ENCODE measurements at regions not wholly inside any gene's neighbourhood (a gene's known extent, or its start where the extent isn't known, plus 50 kb on each side); places are given as distances from the start of the nearest gene placed in this dataset.

DNA sequence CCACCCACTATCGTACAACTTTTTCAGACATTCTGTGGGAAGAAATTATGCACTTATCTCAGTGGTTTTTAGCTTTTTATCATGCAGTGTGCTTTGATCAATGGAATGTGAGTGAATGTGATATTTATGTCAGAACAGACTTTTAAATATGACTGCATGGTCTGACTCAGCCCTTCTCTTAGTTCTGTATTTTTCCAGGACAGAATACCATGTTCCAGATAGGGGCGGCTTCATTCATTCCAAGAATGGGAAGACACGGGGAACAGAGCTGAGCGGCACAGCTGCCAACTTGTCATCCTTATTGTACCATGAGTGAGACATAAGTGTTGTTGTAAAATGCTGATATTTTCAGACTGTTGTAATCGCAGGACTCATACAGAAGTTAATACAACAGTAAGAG lies 214.6 kb upstream of the NCAM2 start:
- no peak overlapping the region for H3K4ac ChIP-seq (ENCODE audit: low read depth in 1 of 2, low read length in 2 of 2)
- H3K9me3 ChIP-seq (ENCODE audit: control insufficient read depth, low read length), result peaks cover 7% of the 10 kb centered on the region
- H4K91ac ChIP-seq (ENCODE audit: low read length), result no peak overlapping the region
- H2BK5ac ChIP-seq (ENCODE audit: low read depth, low read length, poor library complexity, severe bottlenecking), result no peak overlapping the region
- no peak overlapping the region for H2AK5ac ChIP-seq (ENCODE audit: low read length, severe bottlenecking)
- H3K4me3 ChIP-seq (ENCODE audit: insufficient read depth in 1 of 2, low read depth in 1 of 2, low read length in 2 of 2), result no peak overlapping the region
- H2BK120ac ChIP-seq (ENCODE audit: low read depth, low read length), result no peak overlapping the region
- H2BK15ac ChIP-seq (ENCODE audit: low read depth, poor library complexity, severe bottlenecking), result no peak overlapping the region
- H3K27me3 ChIP-seq (ENCODE audit: control insufficient read depth in 1 of 2, insufficient read depth in 1 of 2, low read length in 2 of 2), result no peaks in the 10 kb centered on the region
- no peak overlapping the region for H3K9ac ChIP-seq (ENCODE audit: low read length)
- H3K4me2 ChIP-seq (ENCODE audit: low read length, poor library complexity, severe bottlenecking), result no peak overlapping the region
- no peak overlapping the region for H2BK12ac ChIP-seq (ENCODE audit: low read length in 2 of 2)
- no peaks in the 10 kb centered on the region for H3K79me1 ChIP-seq (replicated peaks; ENCODE audit: low read length, poor library complexity, severe bottlenecking)
- H3K23ac ChIP-seq (ENCODE audit: low read length in 2 of 2), result no peak overlapping the region
- H3K27ac ChIP-seq (ENCODE audit: low read length, poor library complexity, severe bottlenecking), result no peak overlapping the region
- WGBS, result 97% methylated on average over 3 of the region's 5 CpGs
- no peak overlapping the region for H2AFZ ChIP-seq (ENCODE audit: low read depth, low read length)
- H3K14ac ChIP-seq (ENCODE audit: low read length in 2 of 2), result no peak overlapping the region
- no peak for DNase-seq
- no peaks in the 10 kb centered on the region for H3K36me3 ChIP-seq (ENCODE audit: control insufficient read depth in 1 of 2, insufficient read depth in 2 of 2, low read depth in 1 of 2, low read length in 2 of 2)
- H4K8ac ChIP-seq (ENCODE audit: low read length), result no peak overlapping the region
- no peak overlapping the region for H3K18ac ChIP-seq (ENCODE audit: low read depth in 1 of 2, low read length in 2 of 2)
- H3K4me1 ChIP-seq (ENCODE audit: control insufficient read depth, insufficient read depth, low read depth, low read length), result no peaks in the 10 kb centered on the region

DNA sequence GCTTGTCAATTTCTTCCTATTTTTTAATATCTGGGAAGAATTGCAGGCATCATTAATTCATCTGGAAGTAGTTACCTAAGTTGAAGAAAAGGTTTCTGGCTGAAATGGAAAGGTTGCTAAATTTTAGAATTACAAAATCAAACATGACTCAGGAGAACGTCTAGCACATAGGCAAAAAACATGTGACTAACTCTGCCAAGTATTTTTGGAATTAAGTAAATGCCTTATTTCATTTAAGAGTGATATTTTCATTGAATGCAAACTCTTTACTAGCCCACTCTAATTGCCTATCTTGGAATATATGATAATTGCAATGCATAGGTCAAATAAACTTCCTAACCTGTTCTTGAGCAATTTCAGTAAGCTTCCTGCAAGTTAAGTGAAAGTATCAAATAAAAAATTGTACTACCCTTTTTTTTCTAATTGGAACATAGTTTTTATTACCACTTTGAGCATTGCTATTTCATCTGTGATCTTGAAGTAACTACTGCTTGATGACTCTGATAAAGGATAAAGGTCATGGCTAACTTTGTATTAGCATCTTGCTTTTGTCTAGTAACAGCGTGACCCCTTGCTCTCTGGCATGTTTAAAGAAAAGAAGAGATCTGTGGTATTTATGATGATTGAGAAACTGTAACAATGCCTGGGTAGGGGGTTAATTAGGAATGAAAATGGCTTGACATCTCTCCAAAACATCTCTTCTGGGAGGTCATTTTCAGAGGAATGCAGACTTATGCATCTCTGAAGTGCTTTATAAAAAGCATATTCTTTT lies 208.3 kb upstream of the NCAM2 start:
- Histone ChIP-seq H3K4me2 (ENCODE audit: low read length, poor library complexity, severe bottlenecking) (no peak overlapping the region), H2BK120ac (ENCODE audit: low read depth, low read length) (no peak overlapping the region), H2BK15ac (ENCODE audit: low read depth, poor library complexity, severe bottlenecking) (no peak overlapping the region), H4K8ac (ENCODE audit: low read length) (no peak overlapping the region), H3K9me3 (ENCODE audit: control insufficient read depth, low read length) (no peaks in the 10 kb centered on the region), H2BK5ac (ENCODE audit: low read depth, low read length, poor library complexity, severe bottlenecking) (no peak overlapping the region), H3K36me3 (ENCODE audit: control insufficient read depth in 1 of 2, insufficient read depth in 2 of 2, low read depth in 1 of 2, low read length in 2 of 2) (no peaks in the 10 kb centered on the region), H3K4me3 (ENCODE audit: insufficient read depth in 1 of 2, low read depth in 1 of 2, low read length in 2 of 2) (no peak overlapping the region), H3K4ac (ENCODE audit: low read depth in 1 of 2, low read length in 2 of 2) (no peak overlapping the region), H3K4me1 (ENCODE audit: control insufficient read depth, insufficient read depth, low read depth, low read length) (no peaks in the 10 kb centered on the region), H3K27ac (ENCODE audit: low read length, poor library complexity, severe bottlenecking) (no peak overlapping the region), H3K14ac (ENCODE audit: low read length in 2 of 2) (no peak overlapping the region), H2BK12ac (ENCODE audit: low read length in 2 of 2) (no peak overlapping the region), H3K23ac (ENCODE audit: low read length in 2 of 2) (no peak overlapping the region), H2AK5ac (ENCODE audit: low read length, severe bottlenecking) (no peak overlapping the region), H3K18ac (ENCODE audit: low read depth in 1 of 2, low read length in 2 of 2) (no peak overlapping the region), H4K91ac (ENCODE audit: low read length) (no peak overlapping the region), H3K9ac (ENCODE audit: low read length) (no peak overlapping the region), H2AFZ (ENCODE audit: low read depth, low read length) (no peak overlapping the region), H3K79me1 (replicated peaks; ENCODE audit: low read length, poor library complexity, severe bottlenecking) (no peaks in the 10 kb centered on the region), H3K27me3 (ENCODE audit: control insufficient read depth in 1 of 2, insufficient read depth in 1 of 2, low read length in 2 of 2) (no peaks in the 10 kb centered on the region)
- WGBS, result 43% methylated on average over 1 of the region's 2 CpGs
- no peak for DNase-seq

DNA sequence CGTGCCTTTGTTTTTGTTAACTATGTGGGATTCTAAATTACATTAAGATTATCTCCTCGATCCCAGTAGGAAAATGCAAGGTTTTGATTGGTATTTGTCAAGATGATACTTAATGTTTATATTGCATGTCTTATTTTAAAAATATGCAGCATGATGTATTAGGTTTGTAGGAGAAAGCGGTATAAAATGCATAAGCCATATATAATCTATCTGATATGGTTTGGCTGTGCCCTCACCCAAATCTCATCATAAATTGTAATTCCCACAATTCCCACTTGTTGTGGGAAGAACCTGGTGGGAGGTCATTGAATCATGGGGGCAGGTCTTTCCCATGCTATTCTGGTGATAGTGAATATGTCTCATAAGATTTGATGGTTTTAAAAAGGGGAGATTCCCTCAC lies 198.1 kb upstream of the NCAM2 start:
- 94% methylated on average over 2 of the region's 3 CpGs for WGBS
- no peaks in the 10 kb centered on the region for H3K36me3 ChIP-seq (ENCODE audit: control insufficient read depth in 1 of 2, insufficient read depth in 2 of 2, low read depth in 1 of 2, low read length in 2 of 2)

DNA sequence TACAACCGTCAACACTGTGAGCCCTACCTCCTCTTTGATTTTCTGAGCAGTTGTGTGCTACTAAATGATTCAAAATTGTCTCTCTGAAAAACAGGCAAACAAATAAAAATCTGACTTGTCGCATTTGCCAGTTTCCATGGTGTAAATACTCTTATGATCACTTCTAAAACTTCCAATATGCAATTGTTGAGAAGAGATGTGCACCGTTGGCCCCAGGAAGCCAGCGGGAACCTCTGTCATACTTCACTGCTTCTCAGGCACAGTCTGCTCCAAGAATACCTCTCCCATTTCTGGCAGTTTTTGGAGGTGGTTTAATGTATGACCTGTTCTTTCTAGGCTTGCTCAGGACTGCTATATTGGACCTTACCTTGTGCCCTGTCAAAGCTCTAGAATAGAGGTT lies 196.0 kb upstream of the NCAM2 start:
- Histone ChIP-seq H3K4me2 (ENCODE audit: low read length, poor library complexity, severe bottlenecking) (no peak overlapping the region), H2BK5ac (ENCODE audit: low read depth, low read length, poor library complexity, severe bottlenecking) (no peak overlapping the region), H3K23ac (ENCODE audit: low read length in 2 of 2) (no peak overlapping the region), H3K14ac (ENCODE audit: low read length in 2 of 2) (no peak overlapping the region), H3K27me3 (ENCODE audit: control insufficient read depth in 1 of 2, insufficient read depth in 1 of 2, low read length in 2 of 2) (no peaks in the 10 kb centered on the region), H3K4me1 (ENCODE audit: control insufficient read depth, insufficient read depth, low read depth, low read length) (no peaks in the 10 kb centered on the region), H2BK120ac (ENCODE audit: low read depth, low read length) (no peak overlapping the region), H3K18ac (ENCODE audit: low read depth in 1 of 2, low read length in 2 of 2) (no peak overlapping the region), H3K79me1 (replicated peaks; ENCODE audit: low read length, poor library complexity, severe bottlenecking) (no peaks in the 10 kb centered on the region), H2BK15ac (ENCODE audit: low read depth, poor library complexity, severe bottlenecking) (no peak overlapping the region), H3K9ac (ENCODE audit: low read length) (no peak overlapping the region), H2AK5ac (ENCODE audit: low read length, severe bottlenecking) (no peak overlapping the region), H4K8ac (ENCODE audit: low read length) (no peak overlapping the region), H3K4ac (ENCODE audit: low read depth in 1 of 2, low read length in 2 of 2) (no peak overlapping the region), H2BK12ac (ENCODE audit: low read length in 2 of 2) (no peak overlapping the region), H2AFZ (ENCODE audit: low read depth, low read length) (no peak overlapping the region), H3K9me3 (ENCODE audit: control insufficient read depth, low read length) (no peaks in the 10 kb centered on the region), H3K4me3 (ENCODE audit: insufficient read depth in 1 of 2, low read depth in 1 of 2, low read length in 2 of 2) (no peak overlapping the region), H3K27ac (ENCODE audit: low read length, poor library complexity, severe bottlenecking) (no peak overlapping the region), H4K91ac (ENCODE audit: low read length) (no peak overlapping the region), H3K36me3 (ENCODE audit: control insufficient read depth in 1 of 2, insufficient read depth in 2 of 2, low read depth in 1 of 2, low read length in 2 of 2) (no peaks in the 10 kb centered on the region)
- DNase-seq, result no peak
- 86% methylated on average over 4 of the region's 4 CpGs for WGBS

More for the DNA sequence above, 198.1 kb upstream of the NCAM2 start:
- Histone ChIP-seq H3K4ac (ENCODE audit: low read depth in 1 of 2, low read length in 2 of 2) (no peak overlapping the region), H3K79me1 (replicated peaks; ENCODE audit: low read length, poor library complexity, severe bottlenecking) (no peaks in the 10 kb centered on the region), H3K23ac (ENCODE audit: low read length in 2 of 2) (no peak overlapping the region), H3K14ac (ENCODE audit: low read length in 2 of 2) (no peak overlapping the region), H2AFZ (ENCODE audit: low read depth, low read length) (no peak overlapping the region), H2BK5ac (ENCODE audit: low read depth, low read length, poor library complexity, severe bottlenecking) (no peak overlapping the region), H4K91ac (ENCODE audit: low read length) (no peak overlapping the region), H2BK15ac (ENCODE audit: low read depth, poor library complexity, severe bottlenecking) (no peak overlapping the region), H3K27me3 (ENCODE audit: control insufficient read depth in 1 of 2, insufficient read depth in 1 of 2, low read length in 2 of 2) (no peaks in the 10 kb centered on the region), H3K18ac (ENCODE audit: low read depth in 1 of 2, low read length in 2 of 2) (no peak overlapping the region), H2AK5ac (ENCODE audit: low read length, severe bottlenecking) (no peak overlapping the region), H3K9ac (ENCODE audit: low read length) (no peak overlapping the region), H3K4me3 (ENCODE audit: insufficient read depth in 1 of 2, low read depth in 1 of 2, low read length in 2 of 2) (no peak overlapping the region), H3K27ac (ENCODE audit: low read length, poor library complexity, severe bottlenecking) (no peak overlapping the region), H4K8ac (ENCODE audit: low read length) (no peak overlapping the region), H2BK12ac (ENCODE audit: low read length in 2 of 2) (no peak overlapping the region), H2BK120ac (ENCODE audit: low read depth, low read length) (no peak overlapping the region), H3K9me3 (ENCODE audit: control insufficient read depth, low read length) (no peaks in the 10 kb centered on the region), H3K4me1 (ENCODE audit: control insufficient read depth, insufficient read depth, low read depth, low read length) (no peaks in the 10 kb centered on the region), H3K4me2 (ENCODE audit: low read length, poor library complexity, severe bottlenecking) (no peak overlapping the region)
- DNase-seq, result no peak

All from mesenchymal stem cell (in vitro differentiated cells and primary cell).